ENCODE measurements at regions not wholly inside any gene's neighbourhood (a gene's known extent, or its start where the extent isn't known, plus 50 kb on each side); places are given as distances from the start of the nearest gene placed in this dataset.
A peak's percentile ranks its signal among the peaks of the same experiment; 100 is the strongest.

DNA sequence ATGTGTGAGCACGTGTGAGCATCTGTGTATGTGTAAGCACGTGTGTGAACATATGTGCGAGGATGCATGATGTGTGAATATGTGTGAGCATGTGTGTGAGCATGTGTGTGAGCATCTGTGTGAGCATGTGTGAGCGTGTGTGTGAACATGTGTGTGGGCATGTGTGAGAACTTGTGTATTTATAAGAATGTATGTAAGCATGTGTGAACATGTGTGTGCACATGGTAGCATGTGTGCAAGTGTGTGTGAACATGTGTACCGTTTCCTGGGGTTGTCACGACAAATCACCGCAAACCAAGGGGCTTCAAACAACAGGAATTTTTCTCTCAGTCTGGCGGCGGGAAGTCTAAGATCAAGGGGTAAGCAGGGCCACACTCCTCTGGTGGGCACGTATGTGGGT is 238.3 kb downstream of the CTTN start:
- H3K79me2 ChIP-seq (ENCODE audit: insufficient read depth, low read length), result peaks cover 7% of the 10 kb centered on the region; the same call in 1 of the 2 replicates

More for the DNA sequence above, 238.3 kb downstream of the CTTN start:
- no CpG with 5 or more reads among the region's 10 CpGs for WGBS (ENCODE audit: extremely low coverage, insufficient read length, low lambda C conversion rate)
- no peak overlapping the region for H3K9ac ChIP-seq (ENCODE audit: extremely low read depth, insufficient read length, low read length)
- Mint-ChIP-seq H3K27ac (no peak overlapping the region), H3K36me3 (ENCODE audit: insufficient read depth in 1 of 3, low read depth in 3 of 3) (no peaks in the 10 kb centered on the region), H3K9me3 (no peaks in the 10 kb centered on the region), H3K27me3 (ENCODE audit: low read depth) (no peaks in the 10 kb centered on the region), H3K4me3 (no peak overlapping the region), H3K4me1 (peaks cover 21 to 23% of the 10 kb centered on the region in 2 experiments)
- no peak overlapping the region for H3T11ph ChIP-seq (ENCODE audit: low read length)
- DNase-seq, result no peak
- H4K20me1 ChIP-seq (ENCODE audit: control insufficient read depth, insufficient read depth, insufficient read length), result no peaks in the 10 kb centered on the region
- no peak overlapping the region for H3K4me2 ChIP-seq (ENCODE audit: insufficient read depth, insufficient read length, low read length)
- H2AFZ ChIP-seq (ENCODE audit: low read length), result no peak overlapping the region
- no peak overlapping the region for H2BK12ac ChIP-seq (ENCODE audit: insufficient read length, low read depth, low read length)
- no peaks in the 10 kb centered on the region for H3K79me1 ChIP-seq (ENCODE audit: insufficient read depth, low read depth, low read length, poor library complexity, severe bottlenecking)
- H3K23ac ChIP-seq (ENCODE audit: insufficient read length, low read depth, low read length), result no peak overlapping the region
- peak overlapping the region; percentile 30 for H4K8ac ChIP-seq (replicated peaks; ENCODE audit: insufficient read length, low read depth, low read length)
- TF ChIP-seq, protein P1, sequence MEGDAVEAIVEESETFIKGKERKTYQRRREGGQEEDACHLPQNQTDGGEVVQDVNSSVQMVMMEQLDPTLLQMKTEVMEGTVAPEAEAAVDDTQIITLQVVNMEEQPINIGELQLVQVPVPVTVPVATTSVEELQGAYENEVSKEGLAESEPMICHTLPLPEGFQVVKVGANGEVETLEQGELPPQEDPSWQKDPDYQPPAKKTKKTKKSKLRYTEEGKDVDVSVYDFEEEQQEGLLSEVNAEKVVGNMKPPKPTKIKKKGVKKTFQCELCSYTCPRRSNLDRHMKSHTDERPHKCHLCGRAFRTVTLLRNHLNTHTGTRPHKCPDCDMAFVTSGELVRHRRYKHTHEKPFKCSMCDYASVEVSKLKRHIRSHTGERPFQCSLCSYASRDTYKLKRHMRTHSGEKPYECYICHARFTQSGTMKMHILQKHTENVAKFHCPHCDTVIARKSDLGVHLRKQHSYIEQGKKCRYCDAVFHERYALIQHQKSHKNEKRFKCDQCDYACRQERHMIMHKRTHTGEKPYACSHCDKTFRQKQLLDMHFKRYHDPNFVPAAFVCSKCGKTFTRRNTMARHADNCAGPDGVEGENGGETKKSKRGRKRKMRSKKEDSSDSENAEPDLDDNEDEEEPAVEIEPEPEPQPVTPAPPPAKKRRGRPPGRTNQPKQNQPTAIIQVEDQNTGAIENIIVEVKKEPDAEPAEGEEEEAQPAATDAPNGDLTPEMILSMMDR (conservative IDR thresholded peaks at IDR 0.05), result no peak
- no peaks in the 10 kb centered on the region for H3K27me3 ChIP-seq (ENCODE audit: insufficient read depth, low read length)
- H2BK120ac ChIP-seq (ENCODE audit: low read depth, low read length, poor library complexity, severe bottlenecking), result no peak overlapping the region
- H3K9me3 ChIP-seq (ENCODE audit: control insufficient read depth, low read depth, low read length), result no peaks in the 10 kb centered on the region
- no peak overlapping the region for H2BK5ac ChIP-seq (ENCODE audit: insufficient read length, low read length)
- H3K27ac ChIP-seq (ENCODE audit: insufficient read length, low read depth, low read length), result no peak overlapping the region
- no peak overlapping the region for H3K56ac ChIP-seq (ENCODE audit: insufficient read length, low read depth, low read length)
- H3K23me2 ChIP-seq (ENCODE audit: insufficient read length, low read depth, low read length, poor library complexity, severe bottlenecking), result no peaks in the 10 kb centered on the region
- no peak overlapping the region for H4K91ac ChIP-seq (ENCODE audit: insufficient read length, low read depth, low read length)
- no peak overlapping the region for H2BK20ac ChIP-seq (ENCODE audit: low read depth, low read length, poor library complexity, severe bottlenecking)
- no peak overlapping the region for H3K4ac ChIP-seq (ENCODE audit: low read depth, low read length)
- H3K4me1 ChIP-seq (ENCODE audit: insufficient read depth, low read length), result no peaks in the 10 kb centered on the region; the same call in 1 of the 2 replicates
- H3K14ac ChIP-seq (ENCODE audit: insufficient read depth, low read length), result no peak overlapping the region
- H2AK5ac ChIP-seq (ENCODE audit: insufficient read length, low read length), result no peak overlapping the region
- no peak overlapping the region for H2BK15ac ChIP-seq (ENCODE audit: low read depth, low read length)
- no peak overlapping the region for H3K18ac ChIP-seq (ENCODE audit: insufficient read length, low read depth, low read length)
- no peak overlapping the region for H4K5ac ChIP-seq (ENCODE audit: insufficient read length, low read depth, low read length)
